NCI-H69 (cell line): ENCODE measurements at regions not wholly inside any gene's neighbourhood (a gene's known extent, or its start where the extent isn't known, plus 50 kb on each side); places are given as distances from the start of the nearest gene placed in this dataset.
"Not testable (repeated sequence)": the region's sequence is repeated elsewhere in the genome, so short reads cannot be mapped to it uniquely, and the experiment has no call there.

Experiments used
- DNase-seq: peaks from one replicate; lab custom pipeline; 2025; lab: John Stamatoyannopoulos, UW

DNA sequence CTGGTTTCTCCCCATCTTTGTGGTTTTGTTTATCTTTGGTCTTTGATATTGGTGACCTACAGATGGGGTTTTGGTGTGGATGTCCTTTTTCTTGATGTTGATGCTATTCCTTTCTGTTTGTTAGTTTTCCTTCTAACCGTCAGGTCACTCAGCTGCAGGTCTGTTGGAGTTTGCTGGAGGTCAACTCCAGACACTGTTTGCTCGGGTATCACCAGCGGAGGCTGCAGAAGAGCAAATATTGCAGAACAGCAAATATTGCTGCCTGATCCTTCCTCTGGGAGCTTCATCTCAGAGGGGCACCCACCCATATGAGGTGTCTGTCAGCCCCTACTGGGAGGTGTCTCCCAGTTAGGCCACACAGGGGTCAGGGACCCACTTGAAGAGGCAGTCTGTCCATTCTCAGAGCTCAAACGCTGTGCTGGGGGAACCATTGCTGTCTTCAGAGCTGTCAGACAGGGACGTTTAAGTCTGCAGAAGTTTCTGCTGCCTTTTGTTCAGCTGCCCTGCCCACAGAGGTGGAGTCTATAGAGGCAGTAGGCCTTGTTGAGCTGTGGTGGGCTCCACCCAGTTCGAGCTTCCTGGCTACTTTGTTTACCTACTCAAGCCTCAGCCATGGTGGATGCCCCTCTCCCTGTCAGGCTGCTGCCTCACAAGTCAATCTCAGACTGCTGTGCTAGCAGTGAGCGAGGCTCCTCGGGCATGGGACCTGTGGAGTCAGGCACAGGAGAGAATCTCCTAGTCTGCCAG, 94.8 kb upstream of the BNIP2 start:
- not testable (repeated sequence) for DNase-seq

DNA sequence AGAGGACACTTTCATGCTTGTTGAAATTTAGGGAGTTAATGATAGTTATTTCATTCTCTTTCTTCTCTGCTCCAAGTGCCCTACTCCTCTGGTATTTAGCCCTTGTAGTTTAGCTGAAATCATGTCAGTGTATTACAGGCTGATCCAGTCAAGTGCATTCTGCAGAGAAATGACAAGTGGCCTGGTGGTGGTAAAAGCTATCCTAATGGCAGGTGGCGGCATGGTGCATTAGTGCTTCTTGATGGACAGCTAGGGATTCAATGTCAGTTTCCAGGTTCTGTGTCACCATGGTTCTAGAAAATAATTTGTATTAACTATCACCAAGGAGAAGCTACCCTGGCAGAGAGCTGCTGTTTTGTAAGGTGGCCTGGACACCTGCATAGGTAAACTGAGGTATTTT, 90.0 kb upstream of the BNIP2 start:
- no peak for DNase-seq

DNA sequence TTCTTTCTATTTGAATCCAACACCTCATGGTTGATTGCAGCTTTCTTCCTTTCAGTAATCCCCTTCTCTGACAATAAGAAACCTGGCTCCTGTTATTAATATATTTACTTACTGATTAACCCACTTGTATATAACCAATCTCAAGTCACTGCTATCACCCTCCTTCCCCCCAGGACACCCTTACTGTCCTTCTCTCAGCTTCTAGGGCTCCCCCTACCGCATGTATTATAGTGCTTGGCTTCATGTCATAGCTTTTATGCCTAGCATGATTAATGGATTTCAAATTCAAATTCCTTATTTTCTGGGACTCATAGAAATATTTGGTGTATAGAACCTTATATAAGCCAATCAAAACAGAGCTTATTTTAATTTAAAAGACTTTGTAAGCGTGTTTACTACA, 75.7 kb upstream of the BNIP2 start:
- peak; percentile 49 for DNase-seq

DNA sequence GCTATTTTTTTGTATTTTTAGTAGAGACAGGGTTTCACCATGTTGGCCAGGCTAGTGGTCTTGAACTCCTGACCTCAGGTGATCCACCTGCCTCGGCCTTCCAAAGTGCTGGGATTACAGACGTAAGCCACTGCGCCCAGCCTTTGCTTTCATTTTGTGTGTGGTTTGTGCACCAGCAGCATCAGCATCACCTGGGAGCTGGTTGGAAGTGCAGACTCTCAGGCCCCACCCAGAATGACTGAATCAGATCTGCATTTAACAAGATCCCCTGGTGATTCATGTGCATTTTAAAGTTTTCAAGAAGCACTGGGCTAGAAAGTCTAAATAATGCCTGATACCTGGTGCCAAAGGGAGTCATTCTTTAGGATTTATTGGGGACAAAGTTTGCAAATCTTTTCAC, 73.4 kb upstream of the BNIP2 start:
- DNase-seq, result no peak

DNA sequence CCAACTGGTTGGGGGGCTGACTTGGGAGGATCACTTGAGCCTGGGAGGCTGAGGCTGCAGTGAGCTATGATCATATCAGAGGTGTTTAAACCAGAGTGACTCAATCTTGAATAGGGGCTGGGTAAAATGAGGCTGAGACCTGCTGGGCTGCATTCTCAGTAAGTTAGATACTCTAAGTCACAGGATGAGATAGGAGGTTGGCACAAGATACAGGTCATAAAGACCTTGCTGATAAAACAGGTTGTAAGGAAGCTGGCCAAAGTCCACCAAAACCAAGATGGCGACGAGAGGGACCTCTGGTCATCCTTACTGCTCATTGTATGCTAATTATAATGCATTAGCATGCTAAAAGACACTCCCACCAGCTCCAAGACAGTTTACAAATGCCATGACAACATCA, 71.1 kb upstream of the BNIP2 start:
- DNase-seq, result not testable (repeated sequence)

DNA sequence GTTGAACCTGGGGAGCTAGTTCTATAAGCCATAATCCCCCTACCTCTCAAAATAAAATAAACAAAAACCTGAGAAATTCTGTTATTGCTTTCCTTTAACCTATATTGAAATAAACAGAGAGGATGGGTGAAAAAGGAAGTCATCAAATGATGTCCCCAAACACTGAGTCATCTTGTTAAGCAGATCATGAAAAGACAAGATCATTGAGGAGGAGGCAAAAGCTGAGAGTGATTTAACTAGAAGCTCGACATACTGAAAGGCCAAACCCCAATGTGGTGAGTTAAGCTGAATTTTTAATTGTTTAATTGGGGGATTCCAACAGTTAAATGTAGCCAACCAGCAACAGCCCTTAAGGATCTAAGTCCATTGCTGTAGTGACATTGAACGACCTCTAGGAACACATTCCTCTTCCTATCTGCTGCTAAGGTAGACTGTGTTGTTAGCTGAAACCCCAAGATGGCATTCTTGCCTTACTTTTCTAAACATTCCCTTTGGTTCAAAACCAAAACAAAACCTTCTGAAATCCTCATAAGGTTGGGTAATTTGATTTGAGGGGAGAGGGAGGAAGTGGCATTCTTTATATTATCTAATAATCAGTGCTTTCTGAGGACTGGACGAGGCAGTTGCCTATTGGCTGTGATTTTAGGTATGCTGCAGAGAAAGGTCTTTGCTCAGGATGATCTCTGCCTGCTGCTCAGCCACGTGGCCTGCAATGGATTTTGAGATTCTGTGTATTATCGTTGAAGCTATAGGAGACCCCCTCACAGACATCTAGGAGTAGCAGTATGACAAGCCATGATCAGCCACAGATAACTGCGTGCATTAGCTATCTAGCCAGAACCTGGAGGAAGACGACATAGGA, 62.7 kb upstream of the BNIP2 start:
- DNase-seq, result peak; percentile 33

DNA sequence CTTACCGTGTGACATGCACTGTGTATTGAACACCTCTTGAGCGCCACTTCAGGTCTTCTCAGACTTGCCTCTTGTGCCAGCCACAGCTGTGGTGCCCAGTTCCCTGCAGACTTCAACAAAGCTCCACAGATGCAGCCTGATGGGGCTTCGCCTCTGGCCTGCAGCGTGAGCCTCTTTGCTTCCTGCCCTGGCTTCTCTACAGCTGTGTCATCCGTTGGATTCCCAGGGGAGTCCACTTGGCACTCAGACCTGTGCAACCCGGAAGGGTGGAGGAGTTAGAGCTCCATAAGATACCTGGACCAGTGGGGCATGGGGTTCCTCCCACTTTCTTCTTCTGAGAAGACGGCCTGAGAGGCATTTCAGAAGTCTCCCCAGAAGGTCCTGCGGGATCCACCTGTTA, 57.7 kb upstream of the BNIP2 start:
- DNase-seq, result peak; percentile 88

DNA sequence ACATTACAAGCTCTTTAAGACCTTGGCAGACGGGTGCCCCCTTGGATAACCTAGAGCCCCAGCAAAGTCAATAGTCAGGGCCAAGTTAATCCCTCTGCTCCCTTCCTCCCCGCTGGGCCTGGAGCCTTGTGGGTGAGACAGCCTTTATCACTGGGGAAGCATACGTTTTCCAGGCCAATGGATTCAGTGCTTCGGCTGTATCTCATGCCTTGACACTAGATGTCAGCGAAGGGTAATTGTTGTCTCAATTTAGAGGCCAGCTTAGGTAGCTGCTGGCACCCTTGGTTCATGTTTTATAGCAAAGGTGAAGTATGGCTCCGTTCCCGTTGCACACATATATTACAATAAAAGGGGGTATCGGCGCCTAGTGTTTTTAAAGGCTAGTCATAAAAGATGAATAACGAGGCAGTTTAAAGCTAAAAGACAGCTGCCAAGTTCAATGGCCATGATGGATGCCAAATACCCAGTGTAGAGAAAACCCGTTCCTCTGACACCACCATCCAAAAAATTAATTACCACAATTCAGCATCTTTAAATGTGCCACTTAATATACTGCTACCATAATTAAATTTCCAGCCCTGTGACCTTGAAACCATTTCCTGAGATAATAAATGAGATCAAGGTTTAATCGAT, 52.3 kb upstream of the BNIP2 start:
- DNase-seq, result peak; percentile 97

DNA sequence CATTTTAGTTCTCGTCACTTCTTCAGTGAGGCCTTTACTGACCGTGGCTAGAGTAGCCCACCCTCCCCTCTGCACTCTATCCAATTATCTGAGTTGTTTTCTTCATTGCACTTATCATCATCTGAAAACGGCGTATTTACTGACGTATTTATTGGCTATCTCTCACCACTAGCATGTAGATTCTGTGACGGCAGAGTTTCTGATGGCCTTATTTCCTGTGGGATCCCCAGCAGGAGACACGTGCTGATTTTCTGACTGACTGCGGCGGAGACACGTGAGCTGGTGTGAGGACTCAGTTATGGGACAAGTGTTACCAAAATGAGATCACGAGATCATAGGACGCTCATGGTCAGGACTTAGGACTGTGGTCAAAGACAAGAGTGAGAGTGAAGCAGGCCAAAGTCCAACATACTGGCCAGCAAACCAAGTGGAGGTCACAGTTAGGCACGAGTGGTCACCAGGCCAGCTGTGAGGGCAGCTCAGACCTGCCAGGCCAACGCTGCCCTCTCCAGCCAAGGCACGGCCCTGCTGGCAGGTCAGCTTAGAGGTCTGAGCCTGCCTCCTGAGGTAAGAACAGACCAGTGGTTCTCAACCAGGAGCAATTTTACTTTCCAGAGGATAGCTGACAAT, 50.6 kb upstream of the BNIP2 start:
- no peak for DNase-seq
